Renal cortical epithelial cell (primary cell): ENCODE measurements at regions not wholly inside any gene's neighbourhood (a gene's known extent, or its start where the extent isn't known, plus 50 kb on each side); places are given as distances from the start of the nearest gene placed in this dataset.

ENCODE experiments used
- DNase-seq: peaks from one replicate; pipeline ENCODE4 v3.0.0-alpha.2; 2011; ENCODE audit warnings: low read depth

DNA sequence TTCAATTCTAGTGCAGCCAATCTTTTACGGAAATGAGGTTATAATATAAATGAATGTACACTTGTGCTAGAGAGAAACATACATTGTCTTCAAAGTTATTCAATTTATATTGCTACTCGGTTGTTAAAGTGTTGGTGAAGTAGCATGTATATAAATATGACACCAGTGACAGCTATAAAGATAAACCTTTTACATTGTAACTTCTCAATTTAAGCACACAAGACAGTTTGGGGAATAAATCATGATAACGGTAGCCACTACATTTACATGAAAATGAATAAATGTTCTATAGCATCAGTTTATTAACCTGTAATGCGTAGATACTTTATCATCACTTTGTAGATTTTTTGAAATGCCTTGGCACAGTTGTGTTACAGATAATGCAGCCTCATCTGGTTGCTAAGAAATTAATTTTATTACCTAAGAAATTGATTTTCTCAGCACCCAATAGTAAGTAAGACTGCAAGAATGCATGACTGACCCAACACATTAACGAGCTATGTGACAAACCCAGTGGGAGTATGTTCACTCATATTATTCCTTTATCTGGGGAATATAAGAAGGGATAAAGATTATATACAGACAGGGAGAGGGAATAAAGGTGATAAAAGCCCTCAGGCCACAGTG is 283.9 kb upstream of the NPVF start:
- DNase-seq = no peak

DNA sequence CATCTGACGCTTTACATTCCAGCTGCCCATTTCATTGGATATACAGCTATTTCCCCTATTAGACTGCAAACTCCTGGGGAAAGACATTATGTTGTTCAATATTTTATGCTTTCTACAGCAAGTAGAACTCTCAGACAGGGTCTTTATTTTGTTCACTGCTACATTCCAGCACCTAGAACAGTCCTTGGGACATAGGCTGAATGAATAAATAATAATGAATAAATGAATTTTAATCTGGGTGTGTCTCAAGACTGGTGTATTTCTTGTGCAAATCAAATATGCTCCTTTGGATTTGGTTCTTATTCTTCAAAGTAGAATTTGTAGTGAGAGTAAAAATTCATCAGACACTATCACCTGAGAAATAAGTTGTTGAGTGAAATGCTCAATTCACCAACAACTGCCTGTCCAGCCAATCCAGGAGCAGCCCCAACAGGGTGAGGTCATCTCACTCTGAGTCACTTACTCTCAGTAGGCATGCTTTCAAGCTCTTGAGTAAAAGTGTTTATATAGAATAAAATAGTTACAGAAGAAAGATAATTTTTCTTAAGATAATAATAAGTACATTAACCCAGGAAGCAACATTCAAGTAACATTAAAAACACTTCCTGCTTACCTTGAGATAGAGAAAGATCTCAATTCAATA is 287.5 kb upstream of the NPVF start:
- DNase-seq = no peak

DNA sequence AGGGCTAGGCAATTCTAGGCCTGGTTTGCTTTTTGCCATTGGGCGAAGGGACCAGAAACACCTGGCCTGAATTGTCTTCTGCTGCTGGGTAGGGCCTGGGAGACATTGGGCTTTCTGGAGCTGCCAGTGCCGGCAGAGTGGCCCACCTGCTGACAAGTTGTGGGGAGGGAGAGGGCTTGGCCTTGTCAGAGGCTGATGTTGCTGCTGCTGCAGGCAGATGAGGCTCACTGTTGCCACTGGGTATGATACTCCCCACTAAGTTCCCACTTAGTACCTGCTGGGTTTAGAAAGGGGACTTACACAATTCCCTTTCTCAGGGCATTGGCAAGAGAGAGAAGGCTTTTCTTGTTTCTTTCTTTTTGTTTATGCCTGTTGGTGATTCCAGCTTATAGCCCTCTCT is 289.6 kb upstream of the NPVF start:
- no peak for DNase-seq

GRCh38 chr7:25520017-25520416 is 291.7 kb upstream of the NPVF start:
- DNase-seq = peak; percentile 8

DNA sequence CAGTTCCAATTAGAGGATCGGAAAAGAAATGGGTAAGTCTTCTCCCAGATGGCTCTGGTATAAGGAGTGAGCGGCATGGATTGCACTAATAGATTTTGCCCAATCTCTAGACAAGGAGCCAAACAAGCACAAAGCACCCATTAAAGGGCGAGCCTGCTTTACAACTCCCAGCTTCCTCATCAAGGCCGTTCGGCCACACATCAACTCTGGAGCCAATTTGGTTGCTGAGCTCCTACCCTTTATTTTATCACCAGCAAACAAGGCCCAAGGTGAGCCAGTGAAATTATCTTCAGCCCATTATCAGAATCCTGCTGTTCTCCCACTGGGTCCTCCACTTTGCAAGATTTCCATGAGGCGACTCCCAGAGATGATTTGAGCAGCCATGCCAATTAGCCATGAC is 292.2 kb upstream of the NPVF start:
- DNase-seq = no peak

GRCh38 chr7:25521236-25521635 is 292.9 kb upstream of the NPVF start:
- no peak for DNase-seq

DNA sequence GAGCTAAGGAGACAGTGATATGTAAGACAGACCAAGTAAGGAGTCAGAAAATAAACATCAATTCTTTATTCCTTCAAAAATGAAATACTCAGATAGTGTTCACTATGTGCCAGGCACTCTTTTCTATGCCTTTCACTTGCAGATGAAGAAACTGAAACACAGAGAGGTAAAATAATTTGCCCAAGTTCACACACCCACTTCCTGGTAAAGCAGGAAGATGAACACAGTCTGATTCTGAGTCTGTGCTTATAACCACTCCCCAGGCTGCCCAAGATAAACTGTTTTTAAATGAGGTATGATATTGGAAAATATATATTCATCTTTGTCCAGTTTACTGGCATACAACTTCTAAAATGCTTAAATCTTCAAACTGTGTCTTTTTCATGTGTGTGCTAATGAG is 294.4 kb upstream of the NPVF start:
- no peak for DNase-seq

- no peak for DNase-seq
Measured at GRCh38 chr7:25527665-25528170, 299.4 kb upstream of the NPVF start.

- no peak for DNase-seq
Measured at GRCh38 chr7:25529320-25529719, 301.0 kb upstream of the NPVF start.

- no peak for DNase-seq
Measured at GRCh38 chr7:25536851-25537250, 308.6 kb upstream of the NPVF start.

GRCh38 chr7:25537662-25538375 is 309.5 kb upstream of the NPVF start:
- no peak for DNase-seq

DNA sequence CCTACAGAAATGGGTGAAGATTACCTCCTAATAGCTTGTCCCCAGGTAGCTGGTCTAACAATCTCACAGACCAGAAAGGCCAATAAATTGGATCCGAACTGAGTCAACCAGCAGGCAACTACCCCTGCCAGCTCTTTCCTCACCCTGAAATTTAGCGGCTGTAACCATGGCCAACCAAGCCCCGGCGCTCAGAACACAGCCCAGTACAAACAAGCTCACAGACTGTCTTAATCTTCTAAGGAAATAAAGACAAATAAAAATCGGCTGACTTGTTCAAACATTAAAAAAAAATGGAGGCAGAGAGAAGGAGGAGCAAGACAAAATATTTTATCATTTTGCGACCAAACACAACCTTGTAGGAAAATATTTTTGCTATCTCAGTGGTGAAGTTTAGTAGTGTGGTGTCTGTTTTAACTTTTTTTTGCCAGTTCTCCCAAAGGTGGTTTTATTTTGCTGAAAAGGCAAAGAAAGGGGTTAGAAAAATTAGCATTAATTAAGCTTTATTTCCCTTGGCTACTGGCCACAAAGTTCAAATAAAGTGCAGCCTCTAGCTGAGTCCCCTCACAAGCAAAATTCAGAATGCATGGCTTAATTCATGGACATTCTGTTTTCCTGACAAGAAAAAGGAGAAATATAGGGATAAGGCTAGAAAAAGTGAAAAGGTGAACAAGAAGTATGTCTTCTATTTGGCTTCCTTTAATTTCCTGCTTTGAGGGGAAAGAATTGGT is 313.0 kb upstream of the NPVF start:
- DNase-seq = no peak

DNA sequence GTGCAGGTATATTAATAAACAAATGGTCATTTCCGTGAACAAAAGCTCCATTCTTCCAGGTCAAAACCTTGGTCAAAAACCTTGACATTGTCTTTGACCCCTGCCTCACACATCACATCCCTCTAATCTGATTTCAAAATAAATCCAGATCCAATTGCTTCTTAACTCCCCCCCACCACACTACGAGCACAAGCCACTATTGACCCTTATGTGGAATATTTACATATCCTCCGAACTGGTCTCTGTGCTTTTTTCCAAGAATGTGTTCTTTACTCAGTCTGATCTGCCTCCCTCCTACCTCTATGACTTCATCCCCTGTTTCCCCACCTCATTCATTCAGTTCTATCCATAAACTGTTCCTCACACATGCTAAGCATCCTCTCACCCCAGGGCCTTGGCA is 313.6 kb upstream of the NPVF start:
- DNase-seq = no peak

DNA sequence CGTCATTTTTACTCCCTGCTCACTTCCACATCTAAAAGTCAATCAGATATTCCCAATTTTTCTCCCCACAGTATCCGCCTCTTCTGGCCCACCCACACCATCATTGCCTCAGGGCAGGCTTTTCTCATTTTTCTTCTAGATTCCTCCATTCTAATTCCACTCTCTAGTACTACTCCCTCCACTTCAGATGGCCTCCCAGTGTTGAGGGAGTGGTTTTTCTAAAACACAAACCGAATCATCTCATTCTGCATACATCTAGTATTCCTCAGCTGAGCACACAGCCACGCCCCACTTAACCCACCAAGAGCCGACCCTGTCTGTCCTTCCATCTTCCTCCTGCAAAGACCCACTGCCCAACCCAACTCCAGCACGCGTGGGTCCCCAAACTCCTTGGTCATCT is 314.9 kb upstream of the NPVF start:
- DNase-seq = no peak

GRCh38 chr7:25543798-25544197 is 315.5 kb upstream of the NPVF start:
- no peak for DNase-seq

GRCh38 chr7:25544254-25544653 is 316.0 kb upstream of the NPVF start:
- DNase-seq = no peak

- no peak for DNase-seq
Measured at GRCh38 chr7:25545124-25546008, 317.1 kb upstream of the NPVF start.

GRCh38 chr7:25546306-25546705 is 318.0 kb upstream of the NPVF start:
- DNase-seq = no peak

DNA sequence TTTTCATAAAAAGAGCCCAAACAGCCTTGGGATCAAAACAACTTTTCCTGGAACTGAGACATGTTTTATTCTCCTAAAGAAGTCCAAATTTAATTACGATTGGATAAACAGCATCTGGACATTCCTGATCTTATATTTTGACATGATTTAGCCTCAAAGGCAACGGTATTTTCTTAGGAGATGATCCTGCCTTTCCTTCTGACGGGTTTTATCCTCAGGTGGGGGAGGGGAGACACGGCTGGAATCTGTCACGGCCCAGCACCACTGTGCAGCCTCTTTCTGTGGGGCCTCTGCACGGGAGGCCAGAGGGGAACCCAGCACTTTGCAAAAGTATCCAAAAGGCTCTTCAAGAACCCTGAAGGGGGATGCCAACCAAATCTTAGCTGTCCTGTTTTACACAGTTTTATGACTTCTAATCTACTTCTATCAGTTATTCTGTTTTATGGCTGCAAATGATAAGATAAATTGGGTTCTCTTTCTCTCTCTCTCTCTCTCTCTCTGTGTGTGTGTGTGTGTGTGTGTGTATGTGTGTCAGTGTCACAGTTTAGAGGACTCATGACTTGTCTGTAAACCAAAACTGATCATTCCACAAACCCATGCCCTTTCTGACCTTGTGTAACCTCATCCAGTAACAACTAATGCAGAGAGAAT is 321.1 kb upstream of the NPVF start:
- no peak for DNase-seq

DNA sequence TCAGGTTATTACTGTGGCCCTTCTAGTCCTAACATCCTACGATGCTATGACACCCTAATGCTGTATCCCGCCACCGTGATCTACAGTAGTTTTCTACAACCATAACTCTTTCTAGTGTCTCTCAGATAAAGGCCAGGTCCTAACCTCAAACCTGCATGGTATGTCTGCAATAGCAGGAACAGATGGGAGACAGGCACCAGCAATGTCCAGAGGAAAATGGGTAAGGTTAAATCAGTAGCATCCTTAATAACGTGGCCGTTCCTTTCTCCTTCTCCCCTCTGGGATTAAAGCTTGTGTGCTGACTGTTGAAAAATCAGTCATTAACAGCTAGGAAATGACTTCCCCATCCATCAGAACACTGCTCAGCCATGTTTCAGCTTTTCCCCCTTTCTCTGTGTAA is 321.9 kb upstream of the NPVF start:
- DNase-seq = no peak

GRCh38 chr7:25552998-25553397 is 324.7 kb upstream of the NPVF start:
- no peak for DNase-seq
